ENCODE measurements at regions not wholly inside any gene's neighbourhood (a gene's known extent, or its start where the extent isn't known, plus 50 kb on each side); places are given as distances from the start of the nearest gene placed in this dataset.

GRCh38 chr6:81241126-81242041 is 511.1 kb downstream of the TENT5A start:
- no peak for TF ChIP-seq POLR2A (IDR thresholded peaks at IDR 0.05; ENCODE audit: low read depth, low read length)
- TF ChIP-seq TAF1 (IDR thresholded peaks at IDR 0.05; ENCODE audit: low read depth, low read length), result no peak
- TF ChIP-seq POLR2AphosphoS5 (IDR thresholded peaks at IDR 0.05; ENCODE audit: low read depth, low read length), result no peak
- TF ChIP-seq POU2F2 (IDR thresholded peaks at IDR 0.05; ENCODE audit: low read depth, low read length), result no peak
- no peak for TF ChIP-seq SPI1 (IDR thresholded peaks at IDR 0.05; ENCODE audit: low read depth, low read length)
- TF ChIP-seq PAX5 (IDR thresholded peaks at IDR 0.05; ENCODE audit: insufficient read depth, low read length, severe bottlenecking), result no peak

Data from GM12891 (cell line).